B cell (primary cell): ENCODE measurements at regions not wholly inside any gene's neighbourhood (a gene's known extent, or its start where the extent isn't known, plus 50 kb on each side); places are given as distances from the start of the nearest gene placed in this dataset.

Experiments used
- ATAC-seq: fragments of 200-7000 bp; cut with Tn5 transposase; one replicate; pipeline ENCODE4 v1.10.0; 2021; ENCODE audit warnings: low read depth, mild to moderate bottlenecking, moderate number of reproducible peaks, moderate library complexity
- CTCF ChIA-PET: fragments of 350-600 bp; sonication (Branson Sonifier 250); formaldehyde crosslinking; loops from one replicate; lab custom pipeline; 2021; ENCODE audit warnings: antibody characterized with exemption, inconsistent platforms; lab: Charles Lee
- POLR2A ChIA-PET: fragments of 350-600 bp; sonication (Branson Sonifier 250); formaldehyde crosslinking; loops from one replicate; lab custom pipeline; 2021; ENCODE audit warnings: antibody characterized with exemption; lab: Charles Lee
- DNase-seq: peaks from one replicate; pipeline ENCODE4 v3.0.0; 2013
- H2AFZ ChIP-seq: 2 replicates; pipeline ENCODE4 v1.6.1; 2012; ENCODE audit warnings: mild to moderate bottlenecking, low read depth, low read length; ENCODE audit not compliant: insufficient read depth, poor library complexity, severe bottlenecking
- H3K27ac ChIP-seq, 2 donors: 1 replicate in 1 of 2; 2 replicates in 1 of 2; pipeline ENCODE4 v1.5.1; 2012 to 2013; ENCODE audit warnings: low read length in 2 of 2, mild to moderate bottlenecking in 2 of 2, moderate library complexity in 1 of 2
- H3K27me3 ChIP-seq, 4 experiments: fragments of 200-600 bp in 1 of 4; sonication (generic) in 1 of 4; replicated peaks in 1 of 4; 1 replicate in 2 of 4; 2 replicates in 2 of 4; pipeline versions ENCODE4 v1.6.1 to v1.7.0; 2013 to 2016; ENCODE audit warnings: low read length in 3 of 4, mild to moderate bottlenecking in 2 of 4, mixed read lengths in 1 of 4, moderate library complexity in 1 of 4; ENCODE audit not compliant: insufficient read depth in 4 of 4, control insufficient read depth in 3 of 4; ENCODE audit errors: control extremely low read depth in 1 of 4
- H3K36me3 ChIP-seq, 2 experiments: replicated peaks in 1 of 2; 1 replicate in 1 of 2; 2 replicates in 1 of 2; pipeline versions ENCODE4 v1.6.1 to v1.7.1; 2013; ENCODE audit warnings: low read length in 1 of 2; ENCODE audit not compliant: insufficient read depth in 2 of 2, control insufficient read depth in 1 of 2; ENCODE audit errors: control extremely low read depth in 1 of 2, extremely low read depth in 1 of 2
- H3K4me1 ChIP-seq, 2 donors: fragments of 200-600 bp in 1 of 2; sonication (generic) in 1 of 2; 1 replicate in 1 of 2; 2 replicates in 1 of 2; pipeline versions ENCODE4 v1.5.1 to v1.6.1; 2013 to 2017; ENCODE audit warnings: low read length in 2 of 2; ENCODE audit not compliant: control insufficient read depth in 2 of 2, insufficient read depth in 2 of 2
- H3K4me2 ChIP-seq: replicated peaks from 2 replicates; pipeline ENCODE3; 2012; ENCODE audit warnings: mild to moderate bottlenecking, low read depth, low read length; ENCODE audit not compliant: poor library complexity, severe bottlenecking
- H3K4me3 ChIP-seq, 5 experiments: fragments of 200-600 bp in 1 of 5; sonication (generic) in 1 of 5; 1 replicate in 3 of 5; 2 replicates in 2 of 5; pipeline versions ENCODE4 v1.5.1 to v1.7.0; 2011 to 2016; ENCODE audit warnings: low read length in 4 of 5, mild to moderate bottlenecking in 4 of 5, low read depth in 2 of 5, control low read depth in 1 of 5, moderate library complexity in 1 of 5; ENCODE audit not compliant: insufficient read depth in 1 of 5; ENCODE audit errors: control extremely low read depth in 1 of 5, extremely low read depth in 1 of 5
- H3K79me2 ChIP-seq: fragments of 200-600 bp; sonication (generic); one replicate; pipeline ENCODE4 v1.6.0; 2016; ENCODE audit warnings: low read length; ENCODE audit not compliant: control insufficient read depth, insufficient read depth
- H3K9ac ChIP-seq: fragments of 200-600 bp; sonication (generic); 2 replicates; pipeline ENCODE4 v1.6.1; 2017; ENCODE audit warnings: mild to moderate bottlenecking, low read length, moderate library complexity
- H3K9me3 ChIP-seq, 3 donors: one replicate each; pipeline versions ENCODE4 v1.6.1 to v1.7.1; 2013; ENCODE audit warnings: low read length in 2 of 3; ENCODE audit not compliant: control insufficient read depth in 2 of 3, insufficient read depth in 1 of 3; ENCODE audit errors: control extremely low read depth in 1 of 3
- H4K20me1 ChIP-seq: 2 replicates; pipeline ENCODE4 v1.6.0; 2012; ENCODE audit warnings: mild to moderate bottlenecking, low read length; ENCODE audit not compliant: insufficient read depth, control insufficient read depth, poor library complexity, severe bottlenecking
- H3K27ac Mint-ChIP-seq: one replicate; pipeline ENCODE4 v1.8.0; 2021; ENCODE audit warnings: mixed read lengths
- H3K27me3 Mint-ChIP-seq: one replicate; pipeline ENCODE4 v1.8.0; 2021; ENCODE audit warnings: mixed read lengths
- H3K4me1 Mint-ChIP-seq: one replicate; pipeline ENCODE4 v1.8.0; 2021; ENCODE audit warnings: mixed read lengths
- H3K4me3 Mint-ChIP-seq: one replicate; pipeline ENCODE4 v1.8.0; 2021; ENCODE audit warnings: mixed read lengths
- H3K9me3 Mint-ChIP-seq: one replicate; pipeline ENCODE4 v1.8.0; 2022; ENCODE audit warnings: mixed read lengths; ENCODE audit not compliant: insufficient read depth
- EZH2 ChIP-seq: IDR thresholded peaks from 2 replicates; pipeline ENCODE4 v1.6.1; 2012; ENCODE audit warnings: borderline replicate concordance, low read depth, mild to moderate bottlenecking, moderate library complexity, low read length; ENCODE audit not compliant: insufficient read depth, poor library complexity, severe bottlenecking
- WGBS: methylation state at CpG from one replicate; pipeline ENCODE4 v1.1.5; 2013; ENCODE audit warnings: missing lambda C conversion rate; ENCODE audit not compliant: insufficient coverage; 5-methylcytosine and 5-hydroxymethylcytosine counted together
- intact Hi-C: fragments of 100-400 bp; cut with micrococcal nuclease; formaldehyde crosslinking; loops from one replicate; pipeline ENCODE4 v1.10.0; 2022
- TF ChIP-seq, protein P1 (sequence below): fragments of 200-600 bp; IDR thresholded peaks from one replicate; pipeline ENCODE4 v1.8.0; 2022; ENCODE audit warnings: antibody characterized with exemption, mild to moderate bottlenecking

DNA sequence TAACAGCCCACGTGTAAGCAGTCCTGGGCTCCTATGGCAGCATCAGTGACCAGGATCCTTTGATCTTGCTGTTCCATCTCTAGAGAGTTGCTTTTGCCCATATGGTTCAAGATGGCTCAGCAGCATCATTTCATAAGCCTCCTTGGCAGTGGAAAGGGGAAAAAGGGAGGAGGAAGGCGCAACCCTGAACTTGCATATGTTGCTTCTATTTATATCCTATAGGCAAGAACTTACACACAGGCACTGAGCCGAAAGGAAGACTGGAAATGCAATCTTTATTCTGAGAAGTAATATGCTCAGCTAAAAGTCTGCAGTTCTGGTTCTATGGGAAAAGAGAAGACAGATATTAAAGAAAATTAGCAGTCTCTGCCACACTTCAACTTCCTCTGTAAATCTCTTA lies 167.7 kb upstream of the PLXNC1 start:
- Mint-ChIP-seq H3K4me3 (no peak overlapping the region), H3K4me1 (no peaks in the 10 kb centered on the region), H3K27ac (no peak overlapping the region), H3K27me3 (peaks cover 32% of the 10 kb centered on the region), H3K9me3 (no peaks in the 10 kb centered on the region)
- no peak for TF ChIP-seq EZH2
- TF ChIP-seq, protein P1, sequence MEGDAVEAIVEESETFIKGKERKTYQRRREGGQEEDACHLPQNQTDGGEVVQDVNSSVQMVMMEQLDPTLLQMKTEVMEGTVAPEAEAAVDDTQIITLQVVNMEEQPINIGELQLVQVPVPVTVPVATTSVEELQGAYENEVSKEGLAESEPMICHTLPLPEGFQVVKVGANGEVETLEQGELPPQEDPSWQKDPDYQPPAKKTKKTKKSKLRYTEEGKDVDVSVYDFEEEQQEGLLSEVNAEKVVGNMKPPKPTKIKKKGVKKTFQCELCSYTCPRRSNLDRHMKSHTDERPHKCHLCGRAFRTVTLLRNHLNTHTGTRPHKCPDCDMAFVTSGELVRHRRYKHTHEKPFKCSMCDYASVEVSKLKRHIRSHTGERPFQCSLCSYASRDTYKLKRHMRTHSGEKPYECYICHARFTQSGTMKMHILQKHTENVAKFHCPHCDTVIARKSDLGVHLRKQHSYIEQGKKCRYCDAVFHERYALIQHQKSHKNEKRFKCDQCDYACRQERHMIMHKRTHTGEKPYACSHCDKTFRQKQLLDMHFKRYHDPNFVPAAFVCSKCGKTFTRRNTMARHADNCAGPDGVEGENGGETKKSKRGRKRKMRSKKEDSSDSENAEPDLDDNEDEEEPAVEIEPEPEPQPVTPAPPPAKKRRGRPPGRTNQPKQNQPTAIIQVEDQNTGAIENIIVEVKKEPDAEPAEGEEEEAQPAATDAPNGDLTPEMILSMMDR = no peak
- no peak for DNase-seq
- no peak overlapping the region for H3K9ac ChIP-seq
- no peak overlapping the region for H3K4me3 ChIP-seq
- H3K4me2 ChIP-seq = no peak overlapping the region
- ATAC-seq = no peak
- peaks cover 0 to 4% (median 0%) of the 10 kb centered on the region in 4 experiments for H3K27me3 ChIP-seq
- CTCF ChIA-PET = no interaction called here
- POLR2A ChIA-PET = no interaction called here
- no peaks in the 10 kb centered on the region for H3K36me3 ChIP-seq
- no peaks in the 10 kb centered on the region for H3K9me3 ChIP-seq
- H3K4me1 ChIP-seq = no peaks in the 10 kb centered on the region
- H4K20me1 ChIP-seq = no peaks in the 10 kb centered on the region
- 91% methylated on average over 1 of the region's 3 CpGs for WGBS
- no peaks in the 10 kb centered on the region for H3K79me2 ChIP-seq
- intact Hi-C loops = no loop called here
- no peak overlapping the region for H3K27ac ChIP-seq
- no peak overlapping the region for H2AFZ ChIP-seq

DNA sequence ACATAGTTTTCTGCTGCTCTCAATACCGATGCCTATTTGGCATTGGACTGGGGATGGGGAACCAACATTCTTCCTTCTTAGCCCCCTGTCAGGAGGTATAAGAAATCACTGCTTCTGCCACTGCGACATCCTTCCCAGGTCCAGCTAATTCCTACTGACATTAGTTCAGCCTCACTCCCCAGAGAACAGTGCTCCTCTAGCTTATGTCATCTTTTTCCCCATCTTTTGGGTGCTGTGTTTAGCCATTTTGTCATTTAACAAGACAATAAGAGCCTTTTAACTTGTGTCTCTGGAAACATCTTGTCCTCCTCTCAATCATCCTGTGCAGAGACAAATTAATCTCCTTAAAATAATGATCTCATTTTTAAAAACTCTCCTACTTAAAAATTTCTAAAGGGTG lies 167.0 kb upstream of the PLXNC1 start:
- Mint-ChIP-seq H3K9me3 (no peaks in the 10 kb centered on the region), H3K27ac (no peak overlapping the region), H3K4me1 (no peaks in the 10 kb centered on the region), H3K4me3 (no peak overlapping the region), H3K27me3 (peaks cover 32% of the 10 kb centered on the region)
- CTCF ChIA-PET = no interaction called here
- Histone ChIP-seq H3K4me1 (no peaks in the 10 kb centered on the region), H3K79me2 (no peaks in the 10 kb centered on the region), H3K27ac (no peak overlapping the region), H2AFZ (no peak overlapping the region), H3K9ac (no peak overlapping the region), H3K27me3 (peaks cover 0 to 4% (median 0%) of the 10 kb centered on the region in 4 experiments), H3K4me2 (no peak overlapping the region), H3K9me3 (no peaks in the 10 kb centered on the region), H4K20me1 (no peaks in the 10 kb centered on the region), H3K36me3 (no peaks in the 10 kb centered on the region), H3K4me3 (no peak overlapping the region)
- intact Hi-C loops = no loop called here
- POLR2A ChIA-PET = no interaction called here
- DNase-seq (no peak), ATAC-seq (no peak)
- 100% methylated on average over 1 of the region's 2 CpGs for WGBS
- TF ChIP-seq EZH2 = no peak
- TF ChIP-seq, protein P1 = no peak
